AG04449 (cell line): ENCODE measurements at regions not wholly inside any gene's neighbourhood (a gene's known extent, or its start where the extent isn't known, plus 50 kb on each side); places are given as distances from the start of the nearest gene placed in this dataset.

Experiments used
- CTCF ChIA-PET: fragments of 350-600 bp; formaldehyde crosslinking; extraction: SDS; loops from one replicate; lab custom pipeline; 2021; ENCODE audit warnings: antibody characterized with exemption; lab: Yijun Ruan, JAX
- POLR2A ChIA-PET: fragments of 400-600, 350-600 bp; formaldehyde crosslinking; extraction: SDS; loops from one replicate; lab custom pipeline; 2020; ENCODE audit warnings: antibody characterized with exemption, inconsistent platforms; lab: Yijun Ruan, JAX
- DNase-seq: peaks from one replicate; pipeline ENCODE4 v3.0.0-alpha.2; 2010; ENCODE audit warnings: low read depth, low spot score
- H3K4me3 ChIP-seq: 2 replicates; pipeline ENCODE4 v1.5.1; 2011; ENCODE audit warnings: low read depth, mild to moderate bottlenecking, control low read depth, low read length
- CTCF ChIP-seq: IDR thresholded peaks from one replicate; pipeline ENCODE4 v1.5.1; 2011; ENCODE audit warnings: mild to moderate bottlenecking, moderate library complexity, low read length, control low read depth, inconsistent platforms; ENCODE audit not compliant: insufficient read depth; ENCODE audit errors: missing control alignments

DNA sequence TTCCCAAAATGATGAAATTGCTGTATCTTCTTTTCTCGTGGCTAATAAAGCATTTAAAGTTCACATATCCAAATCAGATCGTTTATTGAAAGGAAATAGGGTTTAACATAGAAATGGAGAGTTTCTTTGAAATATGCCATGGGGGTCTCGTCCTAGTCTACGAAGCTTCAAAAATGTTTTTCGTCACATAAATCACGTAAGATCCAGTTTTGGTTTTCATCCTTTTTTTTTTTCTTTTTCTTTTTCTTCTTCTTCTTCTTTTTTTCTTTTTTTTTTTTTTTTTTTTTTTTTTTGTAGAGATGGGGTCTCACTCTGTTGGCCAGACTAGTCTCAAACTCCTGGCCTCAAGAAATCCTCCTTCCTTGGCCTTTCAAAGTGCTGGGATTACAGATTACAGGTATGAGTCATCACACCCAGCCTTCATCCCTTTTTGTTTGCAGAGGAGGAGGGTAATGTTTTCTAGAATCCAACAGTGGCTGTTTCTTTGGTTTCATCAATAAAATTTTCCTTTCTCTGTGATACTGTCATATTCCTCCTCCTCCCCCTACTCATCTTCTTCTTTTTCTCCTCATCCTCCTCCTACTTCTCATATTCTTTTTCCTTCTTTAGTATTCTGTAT, 94.7 kb upstream of the LOC128125822 start:
- ChIA-PET POLR2A (no interaction called here), CTCF (no interaction called here)
- no peak overlapping the region for H3K4me3 ChIP-seq
- TF ChIP-seq CTCF: no peak
- no peak for DNase-seq

- ChIA-PET CTCF (no interaction called here), POLR2A (no interaction called here)
- TF ChIP-seq CTCF: no peak
- H3K4me3 ChIP-seq: no peak overlapping the region
- DNase-seq: no peak
Observed at GRCh38 chr6:63478734-63479133, 93.5 kb upstream of the LOC128125822 start.

GRCh38 chr6:63486196-63486595, 86.1 kb upstream of the LOC128125822 start:
- H3K4me3 ChIP-seq: no peak overlapping the region
- no peak for TF ChIP-seq CTCF
- ChIA-PET POLR2A (no interaction called here), CTCF (no interaction called here)
- no peak for DNase-seq

DNA sequence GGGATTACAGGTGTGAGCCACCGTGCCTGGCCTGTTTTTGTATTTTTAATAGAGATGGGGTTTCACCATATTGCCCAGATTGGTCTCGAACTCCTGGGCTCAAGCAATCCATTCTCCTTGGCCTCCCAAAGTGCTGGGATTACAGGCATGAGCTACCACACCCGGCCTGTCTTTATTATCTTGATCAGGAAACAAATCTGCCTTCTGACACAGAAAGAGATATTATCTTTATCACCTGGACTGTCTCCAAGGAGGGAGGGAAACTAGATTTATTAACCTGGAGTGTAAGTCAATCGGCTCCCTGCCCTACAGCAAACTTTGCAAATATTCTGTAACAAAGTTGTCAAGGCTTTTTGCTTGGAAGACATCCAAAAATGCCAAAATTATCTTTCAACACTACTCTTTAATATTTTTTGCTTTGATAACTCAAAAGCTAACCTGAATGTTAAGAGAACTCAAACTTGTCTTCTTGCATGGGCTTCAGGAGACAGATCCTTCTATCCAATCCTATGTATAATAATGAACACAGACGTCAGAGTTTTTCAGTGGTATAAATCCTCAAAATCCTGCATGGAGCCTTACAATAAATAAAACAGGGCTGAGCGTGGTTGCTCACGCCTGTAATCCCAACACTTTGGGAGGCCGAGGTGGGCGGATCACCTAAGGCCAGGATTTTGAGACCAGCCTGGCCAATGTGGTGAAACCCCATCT, 85.0 kb upstream of the LOC128125822 start:
- no peak for TF ChIP-seq CTCF
- no peak for DNase-seq
- CTCF ChIA-PET: no interaction called here
- H3K4me3 ChIP-seq: no peak overlapping the region
- POLR2A ChIA-PET: no interaction called here

DNA sequence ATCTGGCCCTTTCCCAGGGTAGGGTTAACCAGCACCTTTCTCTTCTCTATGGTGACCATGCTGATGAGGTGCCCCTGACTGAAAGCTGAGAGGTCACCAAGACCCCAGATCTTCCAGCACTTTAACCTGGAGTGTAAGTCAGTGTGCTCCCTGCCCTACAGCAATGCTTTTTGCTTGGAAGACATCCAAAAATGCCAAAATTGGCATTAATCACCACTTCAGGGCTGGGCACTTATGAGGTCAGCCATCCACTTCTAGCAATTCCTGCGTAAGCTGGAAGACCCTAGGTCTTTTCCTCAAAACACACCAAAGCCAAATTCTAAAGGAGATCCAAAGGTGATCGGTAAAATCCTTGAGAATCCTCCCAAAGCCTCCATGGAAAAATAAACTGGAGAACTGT, 81.2 kb upstream of the LOC128125822 start:
- DNase-seq: no peak
- no peak for TF ChIP-seq CTCF
- no peak overlapping the region for H3K4me3 ChIP-seq
- CTCF ChIA-PET: no interaction called here
- POLR2A ChIA-PET: no interaction called here

- CTCF ChIA-PET: no interaction called here
- H3K4me3 ChIP-seq: no peak overlapping the region
- DNase-seq: no peak
- no peak for TF ChIP-seq CTCF
- POLR2A ChIA-PET: no interaction called here
Observed at GRCh38 chr6:63492476-63492875, 79.8 kb upstream of the LOC128125822 start.
